Ishikawa (cell line): ENCODE measurements at regions not wholly inside any gene's neighbourhood (a gene's known extent, or its start where the extent isn't known, plus 50 kb on each side); places are given as distances from the start of the nearest gene placed in this dataset.

Experiments
- EGR1 ChIP-seq: IDR thresholded peaks from 2 replicates; pipeline ENCODE4 v1.6.1; 2012
- RAD21 ChIP-seq: IDR thresholded peaks from 2 replicates; pipeline ENCODE4 v1.6.1; 2012; ENCODE audit warnings: low read depth

GRCh38 chr9:24488896-24489295, 56.8 kb downstream of the IZUMO3 start:
- TF ChIP-seq EGR1 (no peak), RAD21 (no peak)
